HCT116 (cell line): ENCODE measurements at regions not wholly inside any gene's neighbourhood (a gene's known extent, or its start where the extent isn't known, plus 50 kb on each side); places are given as distances from the start of the nearest gene placed in this dataset.

ENCODE experiments used
- ATAC-seq: fragments of 200-7000 bp; cut with Tn5 transposase; 2 replicates; pipeline ENCODE4 v1.9.1; 2020; ENCODE audit warnings: mild to moderate bottlenecking, moderate library complexity
- BruUV-seq: library from RNA; stranded (reverse); fragments of 400-500 nt; replicated peaks from 2 replicates; lab custom pipeline; 2021; lab: Mats Ljungman, UMichigan
- CTCF ChIA-PET: fragments of 300-600 bp; sonication (Branson Sonifier 250); formaldehyde crosslinking; loops from one replicate; lab custom pipeline; 2021; ENCODE audit warnings: antibody characterized with exemption; lab: Charles Lee
- POLR2A ChIA-PET: fragments of 300-600, 350-600 bp; sonication (Branson Sonifier 250); formaldehyde crosslinking; loops from one replicate; lab custom pipeline; 2021; ENCODE audit warnings: antibody characterized with exemption; lab: Charles Lee
- RAD21 ChIA-PET, 2 experiments: fragments of 300-600 bp; sonication (Branson Sonifier 250); formaldehyde crosslinking; loops; one replicate each; lab custom pipeline; 2023; ENCODE audit warnings: low total read pairs in 2 of 2; ENCODE audit not compliant: uncharacterized antibody in 2 of 2, unreplicated experiment in 2 of 2, low non-redundant PET in 1 of 2; lab: Charles Lee
- DNase-seq: peaks from one replicate; pipeline ENCODE4 v3.0.0-alpha.2; 2010; ENCODE audit warnings: low read depth, low spot score
- H2AFZ ChIP-seq: fragments of 200-600 bp; shearing (Covaris generic), sonication (generic); 2 replicates; pipeline ENCODE4 v1.6.1; 2017; ENCODE audit warnings: low read depth, mixed run types, mixed read lengths, antibody characterized with exemption, low read length; ENCODE audit not compliant: poor library complexity, severe bottlenecking
- H3K27ac ChIP-seq: 2 replicates; pipeline ENCODE4 v1.5.1; 2012; ENCODE audit warnings: low read depth, low read length
- H3K27me3 ChIP-seq: fragments of 200-600 bp; sonication (generic); 2 replicates; pipeline ENCODE4 v1.6.1; 2016; ENCODE audit warnings: mixed run types, low read length, mixed read lengths; ENCODE audit not compliant: insufficient read depth
- H3K36me3 ChIP-seq, 2 experiments: fragments of 200-500 bp in 1 of 2; fragments of 200-600 bp in 1 of 2; sonication (Bioruptor generic) in 1 of 2; sonication (generic) in 1 of 2; 2 replicates each; pipeline versions ENCODE4 v1.5.1 to v1.6.1; 2014 to 2016; ENCODE audit warnings: low read length in 2 of 2, inconsistent platforms in 1 of 2, mixed read lengths in 1 of 2, mixed run types in 1 of 2; ENCODE audit not compliant: insufficient read depth in 2 of 2, control insufficient read depth in 1 of 2
- H3K4me1 ChIP-seq, 2 experiments: fragments of 200-600 bp in 1 of 2; sonication (generic) in 1 of 2; 2 replicates each; pipeline versions ENCODE4 v1.5.1 to v1.6.1; 2012 to 2017; ENCODE audit warnings: low read length in 2 of 2, inconsistent platforms in 1 of 2, mild to moderate bottlenecking in 1 of 2, mixed read lengths in 1 of 2, mixed run types in 1 of 2, moderate library complexity in 1 of 2; ENCODE audit not compliant: insufficient read depth in 2 of 2, control insufficient read depth in 1 of 2
- H3K4me2 ChIP-seq: fragments of 200-600 bp; sonication (generic); 2 replicates; pipeline ENCODE4 v1.6.1; 2017; ENCODE audit warnings: mixed run types, low read length, mixed read lengths
- H3K4me3 ChIP-seq, 2 experiments: fragments of 200-600 bp in 1 of 2; sonication (generic) in 1 of 2; replicated peaks in 1 of 2; 2 replicates each; pipeline ENCODE4 v1.5.1; 2011 to 2016; ENCODE audit warnings: low read length in 2 of 2, control low read depth in 1 of 2, low read depth in 1 of 2, mild to moderate bottlenecking in 1 of 2, mixed read lengths in 1 of 2, mixed run types in 1 of 2
- H3K79me2 ChIP-seq: fragments of 200-600 bp; sonication (generic); 2 replicates; pipeline ENCODE4 v1.6.1; 2017; ENCODE audit warnings: mild to moderate bottlenecking, mixed run types, low read length, moderate library complexity, mixed read lengths; ENCODE audit not compliant: insufficient read depth
- H3K9ac ChIP-seq: fragments of 200-600 bp; sonication (generic); 2 replicates; pipeline ENCODE4 v1.6.1; 2016; ENCODE audit warnings: low read length, mixed read lengths
- H3K9me2 ChIP-seq: fragments of 200-600 bp; sonication (generic), shearing (Covaris generic); 2 replicates; pipeline ENCODE4 v1.6.1; 2017; ENCODE audit warnings: mixed run types, mild to moderate bottlenecking, moderate library complexity; ENCODE audit not compliant: insufficient read depth
- H3K9me3 ChIP-seq, 2 experiments: fragments of 200-500 bp in 1 of 2; fragments of 200-600 bp in 1 of 2; sonication (Bioruptor generic) in 1 of 2; sonication (generic) in 1 of 2; 2 replicates each; pipeline ENCODE4 v1.6.1; 2014 to 2017; ENCODE audit warnings: low read length in 2 of 2, mixed read lengths in 2 of 2, inconsistent platforms in 1 of 2, low read depth in 1 of 2, mild to moderate bottlenecking in 1 of 2, mixed run types in 1 of 2, moderate library complexity in 1 of 2; ENCODE audit not compliant: control insufficient read depth in 1 of 2, insufficient read depth in 1 of 2
- H4K20me1 ChIP-seq: fragments of 200-600 bp; sonication (generic), shearing (Covaris generic); 2 replicates; pipeline ENCODE4 v1.6.1; 2017; ENCODE audit warnings: mixed run types, mild to moderate bottlenecking, moderate library complexity; ENCODE audit not compliant: insufficient read depth
- EZH2phosphoT487 ChIP-seq: fragments of 200-600 bp; IDR thresholded peaks from 2 replicates; pipeline ENCODE4 v1.6.1; 2018; ENCODE audit warnings: antibody characterized with exemption, borderline replicate concordance
- FOSL1 ChIP-seq: IDR thresholded peaks from 2 replicates; pipeline ENCODE4 v1.6.1; 2012; ENCODE audit warnings: low read depth
- SIN3A ChIP-seq: IDR thresholded peaks from 2 replicates; pipeline ENCODE4 v1.6.1; 2012; ENCODE audit warnings: low read depth
- SP1 ChIP-seq: IDR thresholded peaks from 2 replicates; pipeline ENCODE4 v1.6.1; 2012; ENCODE audit warnings: low read depth
- YY1 ChIP-seq: IDR thresholded peaks from 2 replicates; pipeline ENCODE4 v1.6.1; 2011; ENCODE audit warnings: low read length, low read depth, moderate library complexity, mild to moderate bottlenecking; ENCODE audit not compliant: insufficient replicate concordance; ENCODE audit errors: extremely low read depth
- ZBTB33 ChIP-seq: IDR thresholded peaks from 2 replicates; pipeline ENCODE4 v1.6.1; 2011; ENCODE audit warnings: mild to moderate bottlenecking, low read length, moderate library complexity; ENCODE audit not compliant: insufficient replicate concordance; ENCODE audit errors: extremely low read depth
- ZFX ChIP-seq: fragments of 450-650 bp; IDR thresholded peaks from 2 replicates; pipeline ENCODE4 v1.6.1; 2017
- intact Hi-C: fragments of 100-400 bp; cut with micrococcal nuclease; formaldehyde crosslinking; loops from 2 replicates; pipeline ENCODE4 v1.10.0; 2022

- TF ChIP-seq SP1 (no peak), FOSL1 (no peak), ZBTB33 (no peak)
Measured at GRCh38 chr3:67739851-67740250, 85.4 kb upstream of the SUCLG2 start (continued).

- H3K27ac ChIP-seq: no peak overlapping the region
- no peak overlapping the region for H3K9ac ChIP-seq
- no peak overlapping the region for H3K4me2 ChIP-seq
- H2AFZ ChIP-seq: no peak overlapping the region
- RAD21 ChIA-PET: no interaction called here
- H3K9me3 ChIP-seq: no peaks in the 10 kb centered on the region
- no peaks in the 10 kb centered on the region for H3K4me1 ChIP-seq
- no TSS peak for BruUV-seq
- no peaks in the 10 kb centered on the region for H3K36me3 ChIP-seq
- no peaks in the 10 kb centered on the region for H3K9me2 ChIP-seq
- peaks cover 4% of the 10 kb centered on the region; the same call in 1 of the 2 replicates for H3K27me3 ChIP-seq
- no peak for TF ChIP-seq ZFX
- no peak for TF ChIP-seq SIN3A
- TF ChIP-seq YY1: no peak
- TF ChIP-seq EZH2phosphoT487: no peak
- no peak for TF ChIP-seq SP1
- intact Hi-C loops: no loop called here
- ATAC-seq (no peak), DNase-seq (no peak)
- H3K4me3 ChIP-seq: no peak overlapping the region
- H4K20me1 ChIP-seq: no peaks in the 10 kb centered on the region
- no peaks in the 10 kb centered on the region for H3K79me2 ChIP-seq
- POLR2A ChIA-PET: no interaction called here
- CTCF ChIA-PET: no interaction called here
Measured at GRCh38 chr3:67737906-67738865, 83.8 kb upstream of the SUCLG2 start.
